HEK293 (cell line): ENCODE measurements at regions not wholly inside any gene's neighbourhood (a gene's known extent, or its start where the extent isn't known, plus 50 kb on each side); places are given as distances from the start of the nearest gene placed in this dataset.
A peak's percentile ranks its signal among the peaks of the same experiment; 100 is the strongest.

Source experiments
- CTCF ChIA-PET: fragments of 350-600 bp; formaldehyde crosslinking; extraction: SDS; loops from one replicate; lab custom pipeline; 2021; ENCODE audit warnings: antibody characterized with exemption; lab: Yijun Ruan, JAX
- POLR2A ChIA-PET: fragments of 300-600 bp; formaldehyde crosslinking; extraction: SDS; loops from one replicate; lab custom pipeline; 2020; ENCODE audit warnings: antibody characterized with exemption, inconsistent platforms; lab: Yijun Ruan, JAX
- H3K27ac ChIP-seq: fragments of 200-500 bp; sonication (Bioruptor generic); 2 replicates; pipeline ENCODE4 v1.5.1; 2014; ENCODE audit warnings: low read depth, low read length, control low read depth, inconsistent platforms; ENCODE audit errors: extremely low read depth
- H3K36me3 ChIP-seq, 2 experiments: fragments of 200-500 bp in 1 of 2; sonication (Bioruptor generic) in 1 of 2; 1 replicate in 1 of 2; 2 replicates in 1 of 2; pipeline ENCODE4 v1.5.1; 2014 to 2017; ENCODE audit warnings: inconsistent platforms in 2 of 2, low read length in 2 of 2; ENCODE audit not compliant: control insufficient read depth in 2 of 2, insufficient read depth in 1 of 2
- H3K4me1 ChIP-seq: fragments of 200-500 bp; sonication (Bioruptor generic); 2 replicates; pipeline ENCODE4 v1.5.1; 2014; ENCODE audit warnings: mild to moderate bottlenecking, low read length, inconsistent platforms; ENCODE audit not compliant: control insufficient read depth, insufficient read depth
- H3K4me3 ChIP-seq: 2 replicates; pipeline ENCODE4 v1.5.1; 2011; ENCODE audit warnings: low read depth, mild to moderate bottlenecking, control low read depth, low read length, moderate library complexity
- H3K9me3 ChIP-seq: fragments of 200-500 bp; sonication (Bioruptor generic); 2 replicates; pipeline ENCODE4 v1.5.1; 2014; ENCODE audit warnings: low read depth, low read length, inconsistent platforms; ENCODE audit not compliant: control insufficient read depth, insufficient read depth
- EGR2 ChIP-seq: fragments of 450-650 bp; formaldehyde crosslinking; IDR thresholded peaks from 2 replicates; pipeline ENCODE4 v1.5.1; 2016; ENCODE audit warnings: low read depth, missing biosample characterization, missing genetic modification characterization
- GLIS1 ChIP-seq: fragments of 450-650 bp; formaldehyde crosslinking; IDR thresholded peaks from 2 replicates; pipeline ENCODE4 v1.5.1; 2016; ENCODE audit warnings: missing biosample characterization, missing genetic modification characterization
- HOXA7 ChIP-seq: sonication (generic); formaldehyde crosslinking; IDR thresholded peaks from 2 replicates; pipeline ENCODE4 v1.8.1; 2022; ENCODE audit warnings: missing genetic modification reagents, borderline replicate concordance
- MZF1 ChIP-seq: fragments of 450-650 bp; formaldehyde crosslinking; IDR thresholded peaks from 2 replicates; pipeline ENCODE4 v1.5.1; 2017; ENCODE audit warnings: missing biosample characterization, missing genetic modification characterization, borderline replicate concordance
- PRDM1 ChIP-seq: fragments of 450-650 bp; formaldehyde crosslinking; IDR thresholded peaks from 2 replicates; pipeline ENCODE4; 2016; ENCODE audit warnings: missing biosample characterization, missing genetic modification characterization
- TCF7L2 ChIP-seq: IDR thresholded peaks from 2 replicates; pipeline ENCODE4 v1.6.1; 2011; ENCODE audit warnings: low read depth, mild to moderate bottlenecking, inconsistent platforms, low read length, moderate library complexity, borderline replicate concordance
- WT1 ChIP-seq: fragments of 450-650 bp; formaldehyde crosslinking; IDR thresholded peaks from 2 replicates; pipeline ENCODE4 v1.5.1; 2016; ENCODE audit warnings: missing biosample characterization, missing genetic modification characterization
- ZBTB17 ChIP-seq: fragments of 450-650 bp; formaldehyde crosslinking; IDR thresholded peaks from 2 replicates; pipeline ENCODE4 v1.5.1; 2016; ENCODE audit warnings: missing biosample characterization, missing genetic modification characterization
- ZBTB48 ChIP-seq: fragments of 450-650 bp; formaldehyde crosslinking; IDR thresholded peaks from 2 replicates; pipeline ENCODE4 v1.5.1; 2016; ENCODE audit warnings: missing biosample characterization, missing genetic modification characterization
- ZFP69B ChIP-seq: fragments of 450-650 bp; formaldehyde crosslinking; IDR thresholded peaks from 2 replicates; pipeline ENCODE4 v1.5.1; 2016; ENCODE audit warnings: missing biosample characterization, missing genetic modification characterization
- ZIC2 ChIP-seq: fragments of 450-650 bp; formaldehyde crosslinking; IDR thresholded peaks from 2 replicates; pipeline ENCODE4 v1.5.1; 2016; ENCODE audit warnings: missing biosample characterization, missing genetic modification characterization
- ZNF10 ChIP-seq: fragments of 450-650 bp; formaldehyde crosslinking; IDR thresholded peaks from 2 replicates; pipeline ENCODE4 v1.5.1; 2017; ENCODE audit warnings: missing biosample characterization, missing genetic modification characterization
- ZNF114 ChIP-seq: fragments of 450-650 bp; formaldehyde crosslinking; IDR thresholded peaks from 2 replicates; pipeline ENCODE4 v1.5.0; 2017; ENCODE audit warnings: missing biosample characterization, missing genetic modification characterization
- ZNF138 ChIP-seq: fragments of 450-650 bp; formaldehyde crosslinking; IDR thresholded peaks from 2 replicates; pipeline ENCODE4 v1.5.1; 2016; ENCODE audit warnings: missing biosample characterization, missing genetic modification characterization, borderline replicate concordance
- ZNF140 ChIP-seq: fragments of 450-650 bp; formaldehyde crosslinking; IDR thresholded peaks from 2 replicates; pipeline ENCODE4 v1.5.1; 2016; ENCODE audit warnings: missing biosample characterization, missing genetic modification characterization
- ZNF2 ChIP-seq: fragments of 450-650 bp; formaldehyde crosslinking; IDR thresholded peaks from 2 replicates; pipeline ENCODE4 v1.5.1; 2016; ENCODE audit warnings: missing biosample characterization, missing genetic modification characterization
- ZNF214 ChIP-seq: fragments of 450-650 bp; formaldehyde crosslinking; IDR thresholded peaks from 2 replicates; pipeline ENCODE4 v1.5.1; 2017; ENCODE audit warnings: missing biosample characterization, mild to moderate bottlenecking, missing genetic modification characterization, borderline replicate concordance
- ZNF350 ChIP-seq: fragments of 450-650 bp; formaldehyde crosslinking; IDR thresholded peaks from 2 replicates; pipeline ENCODE4 v1.5.0; 2017; ENCODE audit warnings: missing biosample characterization, mild to moderate bottlenecking, missing genetic modification characterization
- ZNF510 ChIP-seq: fragments of 450-650 bp; formaldehyde crosslinking; IDR thresholded peaks from 2 replicates; pipeline ENCODE4 v1.5.1; 2018; ENCODE audit warnings: mild to moderate bottlenecking, missing genetic modification characterization, missing biosample characterization; ENCODE audit not compliant: insufficient replicate concordance
- ZNF514 ChIP-seq: fragments of 450-650 bp; formaldehyde crosslinking; IDR thresholded peaks from 2 replicates; pipeline ENCODE4 v1.5.1; 2016; ENCODE audit warnings: missing biosample characterization, missing genetic modification characterization
- ZNF530 ChIP-seq: fragments of 450-650 bp; formaldehyde crosslinking; IDR thresholded peaks from 2 replicates; pipeline ENCODE4 v1.5.1; 2016; ENCODE audit warnings: low read depth, missing biosample characterization, missing genetic modification characterization
- ZNF548 ChIP-seq: fragments of 450-650 bp; formaldehyde crosslinking; IDR thresholded peaks from 2 replicates; pipeline ENCODE4 v1.5.1; 2016; ENCODE audit warnings: missing biosample characterization, missing genetic modification characterization
- ZNF561 ChIP-seq: fragments of 450-650 bp; IDR thresholded peaks from 2 replicates; pipeline ENCODE4 v1.5.1; 2018; ENCODE audit warnings: missing biosample characterization, missing genetic modification characterization, borderline replicate concordance
- ZNF610 ChIP-seq: fragments of 450-650 bp; formaldehyde crosslinking; IDR thresholded peaks from 2 replicates; pipeline ENCODE4 v1.5.1; 2016; ENCODE audit warnings: missing biosample characterization, missing genetic modification characterization, borderline replicate concordance
- ZNF626 ChIP-seq: fragments of 450-650 bp; sonication (Bioruptor Pico); formaldehyde crosslinking; IDR thresholded peaks from 2 replicates; pipeline ENCODE4 v1.5.1; 2018; ENCODE audit warnings: missing biosample characterization, missing genetic modification characterization, inconsistent platforms
- ZNF629 ChIP-seq: fragments of 450-650 bp; formaldehyde crosslinking; IDR thresholded peaks from 2 replicates; pipeline ENCODE4 v1.5.1; 2017; ENCODE audit warnings: missing biosample characterization, missing genetic modification characterization
- ZNF664 ChIP-seq: fragments of 450-650 bp; formaldehyde crosslinking; IDR thresholded peaks from 2 replicates; pipeline ENCODE4 v1.5.1; 2016; ENCODE audit warnings: missing biosample characterization, missing genetic modification characterization
- ZSCAN16 ChIP-seq: fragments of 450-650 bp; formaldehyde crosslinking; IDR thresholded peaks from 2 replicates; pipeline ENCODE4 v1.5.1; 2016; ENCODE audit warnings: missing biosample characterization, missing genetic modification characterization
- TF ChIP-seq, protein P1 (sequence below): fragments of 450-650 bp; formaldehyde crosslinking; IDR thresholded peaks from 2 replicates; pipeline ENCODE4 v1.5.1; 2016; ENCODE audit warnings: missing biosample characterization, missing genetic modification characterization
- TF ChIP-seq, protein P2 (sequence below): sonication (generic); formaldehyde crosslinking; IDR thresholded peaks from 2 replicates; pipeline ENCODE4 v1.8.1; 2022; ENCODE audit warnings: mild to moderate bottlenecking, moderate library complexity, missing genetic modification reagents
- TF ChIP-seq, protein P3 (sequence below): fragments of 450-650 bp; formaldehyde crosslinking; IDR thresholded peaks from 2 replicates; pipeline ENCODE4 v1.5.1; 2016; ENCODE audit warnings: missing biosample characterization, missing genetic modification characterization
- TF ChIP-seq, protein P4 (sequence below): fragments of 450-650 bp; formaldehyde crosslinking; IDR thresholded peaks from 2 replicates; pipeline ENCODE4 v1.5.1; 2016; ENCODE audit warnings: missing biosample characterization, missing genetic modification characterization

DNA sequence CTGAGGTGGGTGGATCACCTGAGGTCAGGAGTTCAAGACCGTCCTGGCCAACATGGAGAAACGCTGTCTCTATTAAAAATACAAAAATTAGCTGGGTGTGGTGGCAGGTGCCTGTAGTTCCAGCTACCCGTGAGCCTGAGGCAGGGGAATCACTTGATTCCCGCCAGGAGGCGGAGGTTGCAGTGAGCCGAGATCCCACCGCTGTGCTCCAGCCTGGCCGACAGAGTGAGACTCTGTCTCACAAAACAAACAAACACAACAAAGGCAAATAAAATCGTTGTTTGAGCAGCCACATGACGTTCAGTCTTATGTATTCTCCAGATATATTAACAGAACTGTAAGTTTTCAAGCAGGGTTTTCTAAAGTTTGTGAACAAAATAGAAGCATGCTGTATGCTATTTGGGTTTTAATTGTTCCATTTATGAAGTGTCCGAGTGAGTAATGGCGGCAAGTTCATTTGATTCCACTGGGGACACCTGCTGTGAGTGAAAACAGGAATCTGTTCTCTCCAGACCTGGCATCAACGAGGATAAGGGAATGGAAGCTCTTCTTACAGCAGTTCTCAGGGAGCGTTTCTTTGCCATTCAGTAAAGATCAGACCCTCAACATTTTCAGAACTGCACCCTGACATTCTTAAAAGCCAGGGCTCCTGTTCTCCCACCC, 122.5 kb upstream of the PITRM1 start:
- Histone ChIP-seq H3K27ac (no peak overlapping the region), H3K4me1 (peaks cover 4% of the 10 kb centered on the region; the same call in 1 of the 2 replicates), H3K4me3 (no peak overlapping the region), H3K36me3 (no peaks in the 10 kb centered on the region), H3K9me3 (no peaks in the 10 kb centered on the region)
- CTCF ChIA-PET, result no interaction called here
- TF ChIP-seq ZIC2 (tag by site-specific recombination) (peak; percentile 76), ZNF514 (tag by site-specific recombination) (no peak), ZNF530 (tag by site-specific recombination) (no peak), ZNF114 (no peak), ZNF510 (tag by site-specific recombination) (no peak), ZBTB17 (peak; percentile 43), ZNF2 (tag by site-specific recombination) (no peak), ZNF350 (tag by site-specific recombination) (no peak), EGR2 (tag by site-specific recombination) (no peak), ZNF214 (tag by site-specific recombination) (no peak), HOXA7 (CRISPR knock-in tag) (no peak), MZF1 (tag by site-specific recombination) (no peak), ZNF610 (tag by site-specific recombination) (no peak), ZNF664 (tag by site-specific recombination) (no peak), ZFP69B (tag by site-specific recombination) (no peak), WT1 (tag by site-specific recombination) (no peak), ZNF626 (tag by site-specific recombination) (no peak), ZNF138 (tag by site-specific recombination) (no peak), PRDM1 (tag by site-specific recombination) (no peak), ZNF629 (tag by site-specific recombination) (no peak), ZBTB48 (tag by site-specific recombination) (no peak), ZNF10 (no peak), ZNF140 (tag by site-specific recombination) (no peak), GLIS1 (tag by site-specific recombination) (no peak), ZSCAN16 (tag by site-specific recombination) (no peak), TCF7L2 (no peak; the same call in 1 of the 2 replicates), ZNF548 (tag by site-specific recombination) (no peak), ZNF561 (tag by site-specific recombination) (0 out of 2 replicates have a peak, but pooled peaks have one; percentile 18)
- TF ChIP-seq, protein P1, sequence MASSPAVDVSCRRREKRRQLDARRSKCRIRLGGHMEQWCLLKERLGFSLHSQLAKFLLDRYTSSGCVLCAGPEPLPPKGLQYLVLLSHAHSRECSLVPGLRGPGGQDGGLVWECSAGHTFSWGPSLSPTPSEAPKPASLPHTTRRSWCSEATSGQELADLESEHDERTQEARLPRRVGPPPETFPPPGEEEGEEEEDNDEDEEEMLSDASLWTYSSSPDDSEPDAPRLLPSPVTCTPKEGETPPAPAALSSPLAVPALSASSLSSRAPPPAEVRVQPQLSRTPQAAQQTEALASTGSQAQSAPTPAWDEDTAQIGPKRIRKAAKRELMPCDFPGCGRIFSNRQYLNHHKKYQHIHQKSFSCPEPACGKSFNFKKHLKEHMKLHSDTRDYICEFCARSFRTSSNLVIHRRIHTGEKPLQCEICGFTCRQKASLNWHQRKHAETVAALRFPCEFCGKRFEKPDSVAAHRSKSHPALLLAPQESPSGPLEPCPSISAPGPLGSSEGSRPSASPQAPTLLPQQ (tag by site-specific recombination), result no peak
- TF ChIP-seq, protein P2, sequence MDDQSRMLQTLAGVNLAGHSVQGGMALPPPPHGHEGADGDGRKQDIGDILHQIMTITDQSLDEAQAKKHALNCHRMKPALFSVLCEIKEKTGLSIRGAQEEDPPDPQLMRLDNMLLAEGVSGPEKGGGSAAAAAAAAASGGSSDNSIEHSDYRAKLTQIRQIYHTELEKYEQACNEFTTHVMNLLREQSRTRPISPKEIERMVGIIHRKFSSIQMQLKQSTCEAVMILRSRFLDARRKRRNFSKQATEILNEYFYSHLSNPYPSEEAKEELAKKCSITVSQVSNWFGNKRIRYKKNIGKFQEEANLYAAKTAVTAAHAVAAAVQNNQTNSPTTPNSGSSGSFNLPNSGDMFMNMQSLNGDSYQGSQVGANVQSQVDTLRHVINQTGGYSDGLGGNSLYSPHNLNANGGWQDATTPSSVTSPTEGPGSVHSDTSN (CRISPR knock-in tag), result no peak
- TF ChIP-seq, protein P3, sequence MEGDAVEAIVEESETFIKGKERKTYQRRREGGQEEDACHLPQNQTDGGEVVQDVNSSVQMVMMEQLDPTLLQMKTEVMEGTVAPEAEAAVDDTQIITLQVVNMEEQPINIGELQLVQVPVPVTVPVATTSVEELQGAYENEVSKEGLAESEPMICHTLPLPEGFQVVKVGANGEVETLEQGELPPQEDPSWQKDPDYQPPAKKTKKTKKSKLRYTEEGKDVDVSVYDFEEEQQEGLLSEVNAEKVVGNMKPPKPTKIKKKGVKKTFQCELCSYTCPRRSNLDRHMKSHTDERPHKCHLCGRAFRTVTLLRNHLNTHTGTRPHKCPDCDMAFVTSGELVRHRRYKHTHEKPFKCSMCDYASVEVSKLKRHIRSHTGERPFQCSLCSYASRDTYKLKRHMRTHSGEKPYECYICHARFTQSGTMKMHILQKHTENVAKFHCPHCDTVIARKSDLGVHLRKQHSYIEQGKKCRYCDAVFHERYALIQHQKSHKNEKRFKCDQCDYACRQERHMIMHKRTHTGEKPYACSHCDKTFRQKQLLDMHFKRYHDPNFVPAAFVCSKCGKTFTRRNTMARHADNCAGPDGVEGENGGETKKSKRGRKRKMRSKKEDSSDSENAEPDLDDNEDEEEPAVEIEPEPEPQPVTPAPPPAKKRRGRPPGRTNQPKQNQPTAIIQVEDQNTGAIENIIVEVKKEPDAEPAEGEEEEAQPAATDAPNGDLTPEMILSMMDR (tag by site-specific recombination), result peak; percentile 59; the same call in 1 of the 2 replicates
- TF ChIP-seq, protein P4, sequence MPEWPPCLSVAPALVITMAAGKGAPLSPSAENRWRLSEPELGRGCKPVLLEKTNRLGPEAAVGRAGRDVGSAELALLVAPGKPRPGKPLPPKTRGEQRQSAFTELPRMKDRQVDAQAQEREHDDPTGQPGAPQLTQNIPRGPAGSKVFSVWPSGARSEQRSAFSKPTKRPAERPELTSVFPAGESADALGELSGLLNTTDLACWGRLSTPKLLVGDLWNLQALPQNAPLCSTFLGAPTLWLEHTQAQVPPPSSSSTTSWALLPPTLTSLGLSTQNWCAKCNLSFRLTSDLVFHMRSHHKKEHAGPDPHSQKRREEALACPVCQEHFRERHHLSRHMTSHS (tag by site-specific recombination), result no peak
- POLR2A ChIA-PET, result no interaction called here
